HEK293 (cell line): ENCODE measurements at regions not wholly inside any gene's neighbourhood (a gene's known extent, or its start where the extent isn't known, plus 50 kb on each side); places are given as distances from the start of the nearest gene placed in this dataset.
"Not testable (repeated sequence)": the region's sequence is repeated elsewhere in the genome, so short reads cannot be mapped to it uniquely, and the experiment has no call there.

Source experiments
- HOXA7 ChIP-seq: sonication (generic); formaldehyde crosslinking; IDR thresholded peaks from 2 replicates; pipeline ENCODE4 v1.8.1; 2022; ENCODE audit warnings: missing genetic modification reagents, borderline replicate concordance
- YY1 ChIP-seq: fragments of 450-650 bp; formaldehyde crosslinking; IDR thresholded peaks from 2 replicates; pipeline ENCODE4 v1.5.1; 2018; ENCODE audit warnings: missing biosample characterization, missing genetic modification characterization
- ZBTB1 ChIP-seq: fragments of 450-650 bp; formaldehyde crosslinking; IDR thresholded peaks from 2 replicates; pipeline ENCODE4 v1.5.1; 2016; ENCODE audit warnings: missing biosample characterization, missing genetic modification characterization
- ZFP37 ChIP-seq: fragments of 450-650 bp; formaldehyde crosslinking; IDR thresholded peaks from 2 replicates; pipeline ENCODE4 v1.5.1; 2016; ENCODE audit warnings: missing biosample characterization, missing genetic modification characterization
- ZNF521 ChIP-seq: fragments of 450-650 bp; formaldehyde crosslinking; IDR thresholded peaks from 2 replicates; pipeline ENCODE4 v1.5.1; 2017; ENCODE audit warnings: missing biosample characterization, mild to moderate bottlenecking, missing genetic modification characterization
- ZNF791 ChIP-seq: fragments of 450-650 bp; formaldehyde crosslinking; IDR thresholded peaks from 2 replicates; pipeline ENCODE4 v1.5.1; 2016; ENCODE audit warnings: missing biosample characterization, missing genetic modification characterization
- TF ChIP-seq, protein P1 (sequence below): fragments of 450-650 bp; formaldehyde crosslinking; optimal IDR thresholded peaks from 2 replicates; pipeline ENCODE3; 2016; ENCODE audit warnings: missing biosample characterization, mild to moderate bottlenecking, missing genetic modification characterization
- TF ChIP-seq, protein P2 (sequence below): fragments of 450-650 bp; formaldehyde crosslinking; IDR thresholded peaks from 2 replicates; pipeline ENCODE4 v1.5.1; 2016; ENCODE audit warnings: missing biosample characterization, missing genetic modification characterization
- TF ChIP-seq, protein P3 (sequence below): fragments of 450-650 bp; formaldehyde crosslinking; IDR thresholded peaks from 2 replicates; pipeline ENCODE4 v1.5.1; 2017; ENCODE audit warnings: missing biosample characterization, missing genetic modification characterization

DNA sequence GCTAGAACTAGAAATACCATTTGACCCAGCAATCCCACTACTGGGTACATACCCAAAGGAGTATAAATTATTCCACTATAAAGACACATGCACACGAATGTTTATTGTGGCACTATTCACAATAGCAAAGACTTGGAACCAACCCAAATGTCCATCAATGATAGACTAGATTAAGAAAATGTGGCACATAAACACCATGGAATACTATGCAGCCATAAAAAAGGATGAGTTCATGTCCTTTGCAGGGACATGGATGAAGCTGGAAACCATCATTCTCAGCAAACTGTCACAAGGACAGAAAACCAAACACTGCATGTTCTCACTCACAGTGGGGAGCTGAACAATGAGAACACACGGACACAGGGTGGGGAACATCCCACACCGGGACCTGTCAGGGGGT, 207.8 kb upstream of the CCDC196 start:
- TF ChIP-seq, protein P1, sequence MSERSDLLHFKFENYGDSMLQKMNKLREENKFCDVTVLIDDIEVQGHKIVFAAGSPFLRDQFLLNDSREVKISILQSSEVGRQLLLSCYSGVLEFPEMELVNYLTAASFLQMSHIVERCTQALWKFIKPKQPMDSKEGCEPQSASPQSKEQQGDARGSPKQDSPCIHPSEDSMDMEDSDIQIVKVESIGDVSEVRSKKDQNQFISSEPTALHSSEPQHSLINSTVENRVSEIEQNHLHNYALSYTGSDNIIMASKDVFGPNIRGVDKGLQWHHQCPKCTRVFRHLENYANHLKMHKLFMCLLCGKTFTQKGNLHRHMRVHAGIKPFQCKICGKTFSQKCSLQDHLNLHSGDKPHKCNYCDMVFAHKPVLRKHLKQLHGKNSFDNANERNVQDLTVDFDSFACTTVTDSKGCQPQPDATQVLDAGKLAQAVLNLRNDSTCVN (tag by site-specific recombination): not testable (repeated sequence)
- not testable (repeated sequence) for TF ChIP-seq YY1 (tag by site-specific recombination); ZNF521; ZFP37 (tag by site-specific recombination); ZNF791; HOXA7 (CRISPR knock-in tag); ZBTB1 (tag by site-specific recombination)
- TF ChIP-seq, protein P2, sequence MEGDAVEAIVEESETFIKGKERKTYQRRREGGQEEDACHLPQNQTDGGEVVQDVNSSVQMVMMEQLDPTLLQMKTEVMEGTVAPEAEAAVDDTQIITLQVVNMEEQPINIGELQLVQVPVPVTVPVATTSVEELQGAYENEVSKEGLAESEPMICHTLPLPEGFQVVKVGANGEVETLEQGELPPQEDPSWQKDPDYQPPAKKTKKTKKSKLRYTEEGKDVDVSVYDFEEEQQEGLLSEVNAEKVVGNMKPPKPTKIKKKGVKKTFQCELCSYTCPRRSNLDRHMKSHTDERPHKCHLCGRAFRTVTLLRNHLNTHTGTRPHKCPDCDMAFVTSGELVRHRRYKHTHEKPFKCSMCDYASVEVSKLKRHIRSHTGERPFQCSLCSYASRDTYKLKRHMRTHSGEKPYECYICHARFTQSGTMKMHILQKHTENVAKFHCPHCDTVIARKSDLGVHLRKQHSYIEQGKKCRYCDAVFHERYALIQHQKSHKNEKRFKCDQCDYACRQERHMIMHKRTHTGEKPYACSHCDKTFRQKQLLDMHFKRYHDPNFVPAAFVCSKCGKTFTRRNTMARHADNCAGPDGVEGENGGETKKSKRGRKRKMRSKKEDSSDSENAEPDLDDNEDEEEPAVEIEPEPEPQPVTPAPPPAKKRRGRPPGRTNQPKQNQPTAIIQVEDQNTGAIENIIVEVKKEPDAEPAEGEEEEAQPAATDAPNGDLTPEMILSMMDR (tag by site-specific recombination): not testable (repeated sequence)
- TF ChIP-seq, protein P3, sequence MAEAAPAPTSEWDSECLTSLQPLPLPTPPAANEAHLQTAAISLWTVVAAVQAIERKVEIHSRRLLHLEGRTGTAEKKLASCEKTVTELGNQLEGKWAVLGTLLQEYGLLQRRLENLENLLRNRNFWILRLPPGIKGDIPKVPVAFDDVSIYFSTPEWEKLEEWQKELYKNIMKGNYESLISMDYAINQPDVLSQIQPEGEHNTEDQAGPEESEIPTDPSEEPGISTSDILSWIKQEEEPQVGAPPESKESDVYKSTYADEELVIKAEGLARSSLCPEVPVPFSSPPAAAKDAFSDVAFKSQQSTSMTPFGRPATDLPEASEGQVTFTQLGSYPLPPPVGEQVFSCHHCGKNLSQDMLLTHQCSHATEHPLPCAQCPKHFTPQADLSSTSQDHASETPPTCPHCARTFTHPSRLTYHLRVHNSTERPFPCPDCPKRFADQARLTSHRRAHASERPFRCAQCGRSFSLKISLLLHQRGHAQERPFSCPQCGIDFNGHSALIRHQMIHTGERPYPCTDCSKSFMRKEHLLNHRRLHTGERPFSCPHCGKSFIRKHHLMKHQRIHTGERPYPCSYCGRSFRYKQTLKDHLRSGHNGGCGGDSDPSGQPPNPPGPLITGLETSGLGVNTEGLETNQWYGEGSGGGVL (tag by site-specific recombination): not testable (repeated sequence)
